ENCODE measurements at regions not wholly inside any gene's neighbourhood (a gene's known extent, or its start where the extent isn't known, plus 50 kb on each side); places are given as distances from the start of the nearest gene placed in this dataset.

DNA sequence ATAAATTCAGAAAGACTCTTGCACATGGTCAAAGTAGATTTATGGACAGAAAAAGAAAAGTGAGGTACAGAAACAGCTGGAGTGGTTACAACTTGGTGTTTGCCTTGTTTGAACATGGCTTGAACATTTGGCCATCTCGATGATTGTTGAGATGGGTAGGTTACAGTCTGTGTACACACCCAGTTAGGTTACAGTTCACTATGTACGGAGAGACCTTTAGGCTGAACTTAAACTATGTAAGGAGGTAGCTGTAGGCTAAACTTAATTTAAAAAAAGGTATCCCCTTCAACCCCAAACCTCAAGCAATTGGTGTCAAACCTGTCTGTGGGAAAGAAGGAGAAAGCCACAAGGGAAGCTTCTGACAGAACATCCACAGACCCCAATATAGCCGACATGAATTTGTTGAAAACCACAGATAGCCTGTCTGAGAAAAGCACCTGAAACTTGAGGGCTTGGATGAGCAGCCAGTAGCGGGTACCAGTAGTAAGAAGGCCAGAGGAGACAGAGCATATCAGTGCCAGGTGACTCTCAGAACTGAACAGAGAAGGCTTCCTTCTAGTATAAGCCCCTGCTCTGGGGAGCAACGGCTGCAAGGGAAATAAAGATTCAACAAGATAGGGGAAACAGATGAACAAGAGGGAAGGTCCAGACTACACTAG, 247.9 kb upstream of the GALNTL6 start:
- DNase-seq (ENCODE audit: low read depth), result no peak
- TF ChIP-seq, protein P1, sequence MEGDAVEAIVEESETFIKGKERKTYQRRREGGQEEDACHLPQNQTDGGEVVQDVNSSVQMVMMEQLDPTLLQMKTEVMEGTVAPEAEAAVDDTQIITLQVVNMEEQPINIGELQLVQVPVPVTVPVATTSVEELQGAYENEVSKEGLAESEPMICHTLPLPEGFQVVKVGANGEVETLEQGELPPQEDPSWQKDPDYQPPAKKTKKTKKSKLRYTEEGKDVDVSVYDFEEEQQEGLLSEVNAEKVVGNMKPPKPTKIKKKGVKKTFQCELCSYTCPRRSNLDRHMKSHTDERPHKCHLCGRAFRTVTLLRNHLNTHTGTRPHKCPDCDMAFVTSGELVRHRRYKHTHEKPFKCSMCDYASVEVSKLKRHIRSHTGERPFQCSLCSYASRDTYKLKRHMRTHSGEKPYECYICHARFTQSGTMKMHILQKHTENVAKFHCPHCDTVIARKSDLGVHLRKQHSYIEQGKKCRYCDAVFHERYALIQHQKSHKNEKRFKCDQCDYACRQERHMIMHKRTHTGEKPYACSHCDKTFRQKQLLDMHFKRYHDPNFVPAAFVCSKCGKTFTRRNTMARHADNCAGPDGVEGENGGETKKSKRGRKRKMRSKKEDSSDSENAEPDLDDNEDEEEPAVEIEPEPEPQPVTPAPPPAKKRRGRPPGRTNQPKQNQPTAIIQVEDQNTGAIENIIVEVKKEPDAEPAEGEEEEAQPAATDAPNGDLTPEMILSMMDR (IDR thresholded peaks at IDR 0.05; ENCODE audit: insufficient read depth, low read length), result no peak
- H3K4me3 ChIP-seq (ENCODE audit: low read depth, low read length), result no peak overlapping the region

DNA sequence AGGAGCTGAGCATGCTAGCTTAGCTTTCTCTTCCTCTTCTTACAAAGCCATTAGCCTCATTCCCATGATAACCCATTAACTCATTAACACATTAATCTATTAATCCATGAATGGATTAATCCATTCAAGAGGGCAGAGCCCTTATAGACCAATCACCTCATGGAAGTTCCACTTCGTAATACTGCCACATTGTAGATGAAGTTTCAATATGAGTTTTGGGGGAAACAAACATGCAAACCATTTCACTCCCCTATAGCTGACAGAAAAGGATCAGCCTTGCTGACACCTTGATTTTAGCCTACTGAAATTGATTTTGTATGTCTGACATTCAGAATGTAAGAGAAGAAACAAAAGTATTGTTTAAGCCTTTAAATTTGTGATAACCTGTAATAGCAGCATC, 251.8 kb upstream of the GALNTL6 start:
- no peak for DNase-seq (ENCODE audit: low read depth)
- TF ChIP-seq, protein P1 (IDR thresholded peaks at IDR 0.05; ENCODE audit: insufficient read depth, low read length), result no peak
- no peak overlapping the region for H3K4me3 ChIP-seq (ENCODE audit: low read depth, low read length)

DNA sequence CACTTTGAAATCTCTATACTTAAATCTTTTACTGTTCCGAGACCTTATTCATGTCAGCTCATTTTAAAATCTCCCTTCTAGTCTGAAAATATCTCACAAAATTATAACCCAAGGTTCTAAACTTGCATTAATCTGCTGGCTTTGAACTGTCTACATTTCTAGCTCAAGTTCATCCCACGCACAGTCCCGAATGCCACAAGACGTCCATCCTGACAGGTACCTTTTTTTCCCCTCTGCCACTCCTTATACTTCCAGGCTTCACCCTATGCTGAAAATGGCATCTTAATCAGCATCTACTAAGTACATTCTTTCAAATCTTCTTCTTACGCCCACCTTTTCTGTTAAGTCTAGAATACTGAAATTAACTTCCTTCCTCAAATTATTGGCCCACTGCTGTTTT, 259.2 kb upstream of the GALNTL6 start:
- TF ChIP-seq, protein P1 (IDR thresholded peaks at IDR 0.05; ENCODE audit: insufficient read depth, low read length), result no peak
- H3K4me3 ChIP-seq (ENCODE audit: low read depth, low read length), result no peak overlapping the region
- DNase-seq (ENCODE audit: low read depth), result no peak

DNA sequence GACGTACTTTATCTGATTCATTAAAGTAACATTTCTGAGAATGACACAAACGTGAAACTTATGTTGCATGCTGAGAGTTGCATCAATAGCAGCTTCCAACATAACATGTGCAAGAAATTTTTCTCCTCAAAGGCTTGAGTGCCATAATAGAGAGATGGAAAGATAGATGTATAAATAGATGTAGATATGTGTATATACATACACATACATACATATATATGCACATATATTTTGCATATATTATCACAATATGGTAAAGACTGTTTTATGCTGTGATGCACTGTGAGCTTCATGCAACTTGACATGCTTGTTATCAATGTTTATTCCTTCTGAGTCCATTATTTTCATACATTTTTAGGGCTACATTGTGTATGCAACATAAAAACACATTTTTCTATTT, 270.6 kb upstream of the GALNTL6 start:
- no peak for DNase-seq (ENCODE audit: low read depth)
- TF ChIP-seq, protein P1 (IDR thresholded peaks at IDR 0.05; ENCODE audit: insufficient read depth, low read length), result no peak
- H3K4me3 ChIP-seq (ENCODE audit: low read depth, low read length), result no peak overlapping the region

DNA sequence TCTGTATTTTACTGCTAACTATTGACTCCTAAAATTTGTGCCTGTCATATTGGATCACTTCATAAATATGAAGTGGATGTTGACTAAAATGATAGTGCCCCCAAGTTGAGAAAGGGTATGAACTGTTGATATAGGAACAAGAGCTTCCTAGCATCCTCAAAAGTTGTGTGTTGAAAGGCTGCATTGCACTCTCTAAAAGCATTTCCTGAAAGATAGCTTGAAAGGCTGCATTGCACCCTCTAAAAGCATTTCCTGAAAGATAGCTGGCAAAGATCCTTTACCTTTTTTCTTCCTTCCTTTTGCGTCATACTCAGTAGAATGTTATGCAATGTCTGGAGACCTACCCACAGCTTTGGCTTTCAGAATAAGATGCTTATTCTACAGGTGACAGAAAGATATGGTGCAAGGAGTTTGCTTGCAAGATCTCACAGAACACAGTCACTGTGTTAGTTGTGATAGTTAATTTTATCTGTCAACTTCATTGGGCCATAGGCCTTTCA, 274.6 kb upstream of the GALNTL6 start:
- TF ChIP-seq, protein P1 (IDR thresholded peaks at IDR 0.05; ENCODE audit: insufficient read depth, low read length), result no peak
- H3K4me3 ChIP-seq (ENCODE audit: low read depth, low read length), result no peak overlapping the region
- DNase-seq (ENCODE audit: low read depth), result no peak

DNA sequence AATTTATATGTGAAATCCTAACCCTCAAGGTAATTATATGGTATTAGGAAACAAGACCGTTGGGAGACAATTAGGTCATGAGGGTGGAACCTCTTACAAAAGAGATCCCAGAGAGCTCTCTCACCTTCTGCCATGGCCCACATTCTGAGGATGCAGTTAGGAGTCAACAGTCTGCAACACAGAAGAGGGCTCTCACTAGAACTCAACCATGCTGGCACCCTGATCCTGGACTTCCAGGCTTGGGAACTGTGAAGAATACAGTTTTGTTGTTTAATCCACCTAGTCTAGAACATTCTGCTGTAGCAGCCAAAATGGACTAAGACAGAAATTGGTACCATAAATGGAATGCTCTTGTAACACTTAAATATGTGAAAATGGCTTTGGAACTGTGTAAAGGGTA, 278.8 kb upstream of the GALNTL6 start:
- TF ChIP-seq, protein P1 (IDR thresholded peaks at IDR 0.05; ENCODE audit: insufficient read depth, low read length), result no peak
- DNase-seq (ENCODE audit: low read depth), result no peak
- no peak overlapping the region for H3K4me3 ChIP-seq (ENCODE audit: low read depth, low read length)

DNA sequence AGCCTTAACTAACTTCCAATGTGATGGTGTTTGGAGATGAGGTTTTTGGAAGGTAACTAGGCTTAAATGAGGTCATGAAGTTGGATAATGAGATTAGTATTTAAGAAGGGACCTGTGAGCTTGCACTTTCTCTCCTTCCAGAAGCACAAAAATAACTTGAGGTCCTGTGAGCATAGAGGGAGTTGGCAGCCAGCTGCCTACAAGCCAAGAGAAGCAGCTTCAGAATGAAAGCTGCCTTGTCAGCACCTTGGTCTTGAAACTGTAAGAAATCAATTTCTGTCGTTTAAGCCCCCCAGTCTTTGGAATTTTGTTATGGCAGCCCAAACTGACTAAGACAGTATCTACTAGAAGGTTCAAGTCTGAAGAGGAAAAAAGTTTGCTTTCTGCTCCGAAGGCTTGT, 280.2 kb upstream of the GALNTL6 start:
- DNase-seq (ENCODE audit: low read depth), result no peak
- TF ChIP-seq, protein P1 (IDR thresholded peaks at IDR 0.05; ENCODE audit: insufficient read depth, low read length), result no peak

More for the DNA sequence above, 280.2 kb upstream of the GALNTL6 start:
- no peak overlapping the region for H3K4me3 ChIP-seq (ENCODE audit: low read depth, low read length)
